Tibial nerve (tissue), 3 donors: ENCODE measurements at regions not wholly inside any gene's neighbourhood (a gene's known extent, or its start where the extent isn't known, plus 50 kb on each side); places are given as distances from the start of the nearest gene placed in this dataset.
"Not testable (repeated sequence)": the region's sequence is repeated elsewhere in the genome, so short reads cannot be mapped to it uniquely, and the experiment has no call there.

ENCODE experiments used
- EP300 ChIP-seq, 2 donors: sonication (generic); formaldehyde crosslinking; IDR thresholded peaks; one replicate each; pipeline ENCODE4 v1.6.1; 2017; ENCODE audit warnings: antibody characterized with exemption in 2 of 2, mild to moderate bottlenecking in 1 of 2
- POLR2A ChIP-seq, 2 donors: fragments of 450-650 bp; IDR thresholded peaks; one replicate each; pipeline ENCODE4 v1.6.1; 2017; ENCODE audit warnings: antibody characterized with exemption in 2 of 2, mild to moderate bottlenecking in 2 of 2, moderate library complexity in 2 of 2

DNA sequence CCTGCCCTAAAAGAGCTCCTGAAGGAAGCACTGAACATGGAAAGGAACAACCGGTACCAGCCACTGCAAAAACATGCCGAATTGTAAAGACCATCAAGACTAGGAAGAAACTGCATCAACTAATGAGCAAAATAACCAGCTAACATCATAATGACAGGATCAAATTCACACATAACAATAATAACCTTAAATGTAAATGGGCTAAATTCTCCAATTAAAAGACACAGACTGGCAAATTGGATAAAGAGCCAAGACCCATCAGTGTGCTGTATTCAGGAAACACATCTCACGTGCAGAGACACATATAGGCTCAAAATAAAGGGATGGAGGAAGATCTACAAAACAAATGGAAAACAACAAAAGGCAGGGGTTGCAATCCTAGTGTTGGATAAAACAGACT is 117.1 kb upstream of the ABI3BP start:
- not testable (repeated sequence) for TF ChIP-seq EP300, POLR2A (IDR thresholded peaks at IDR 0.05)
